Erythroblast (primary cell): ENCODE measurements at regions not wholly inside any gene's neighbourhood (a gene's known extent, or its start where the extent isn't known, plus 50 kb on each side); places are given as distances from the start of the nearest gene placed in this dataset.

ENCODE experiments used
- GATA1 ChIP-seq: IDR thresholded peaks from 2 replicates; pipeline ENCODE4 v1.6.1; 2011; ENCODE audit warnings: low read depth, mild to moderate bottlenecking, control low read depth, low read length, moderate library complexity
- POLR2A ChIP-seq: IDR thresholded peaks from 2 replicates; pipeline ENCODE4 v1.6.1; 2011; ENCODE audit warnings: mild to moderate bottlenecking, low read length

DNA sequence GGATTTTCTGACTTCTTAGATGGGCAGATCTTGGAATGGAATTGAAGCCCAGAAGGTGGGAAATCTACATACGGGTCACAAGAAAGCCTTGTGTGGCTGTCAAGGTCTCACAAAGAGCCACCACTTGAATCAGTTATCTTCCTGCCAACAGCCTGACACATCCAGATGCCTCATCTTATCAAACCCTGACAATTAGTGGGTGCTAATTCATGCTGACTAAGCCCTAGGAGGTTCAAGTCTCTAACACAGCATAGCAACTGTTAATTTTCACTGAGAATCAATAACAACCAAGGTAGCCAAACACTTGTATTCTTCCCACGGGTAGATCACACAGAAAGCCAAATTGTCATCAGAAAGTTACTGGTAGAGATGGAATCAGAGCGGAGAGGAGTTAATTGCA, 222.2 kb downstream of the TMEM167A start:
- TF ChIP-seq POLR2A (no peak), GATA1 (no peak)
